ENCODE measurements at regions not wholly inside any gene's neighbourhood (a gene's known extent, or its start where the extent isn't known, plus 50 kb on each side); places are given as distances from the start of the nearest gene placed in this dataset.

GRCh38 chr14:40806471-40806870 lies 800.2 kb upstream of the LRFN5 start:
- TF ChIP-seq CTCF (IDR thresholded peaks at IDR 0.05) (no peak), POLR2AphosphoS5 (IDR thresholded peaks at IDR 0.05; ENCODE audit: low read depth, low read length) (no peak), REST (IDR thresholded peaks at IDR 0.05; ENCODE audit: insufficient read depth in 1 of 2, low read depth in 2 of 2, low read length in 1 of 2) (no peak), SIN3A (IDR thresholded peaks at IDR 0.05; ENCODE audit: borderline replicate concordance, insufficient read depth, low read depth, low read length) (no peak), TCF7L2 (IDR thresholded peaks at IDR 0.05; ENCODE audit: low read depth, low read length) (no peak)

Measured in Panc1 (cell line).